Activated CD8-positive, alpha-beta memory T cell treated with anti-CD3 and anti-CD28 coated beads for 48 hours (primary cell): ENCODE measurements at regions not wholly inside any gene's neighbourhood (a gene's known extent, or its start where the extent isn't known, plus 50 kb on each side); places are given as distances from the start of the nearest gene placed in this dataset.

Experiments used
- DNase-seq, 3 experiments: peaks; one replicate each; pipeline ENCODE4 v3.0.0-alpha.2; 2020; ENCODE audit warnings: low read depth in 2 of 3, low spot score in 2 of 3

DNA sequence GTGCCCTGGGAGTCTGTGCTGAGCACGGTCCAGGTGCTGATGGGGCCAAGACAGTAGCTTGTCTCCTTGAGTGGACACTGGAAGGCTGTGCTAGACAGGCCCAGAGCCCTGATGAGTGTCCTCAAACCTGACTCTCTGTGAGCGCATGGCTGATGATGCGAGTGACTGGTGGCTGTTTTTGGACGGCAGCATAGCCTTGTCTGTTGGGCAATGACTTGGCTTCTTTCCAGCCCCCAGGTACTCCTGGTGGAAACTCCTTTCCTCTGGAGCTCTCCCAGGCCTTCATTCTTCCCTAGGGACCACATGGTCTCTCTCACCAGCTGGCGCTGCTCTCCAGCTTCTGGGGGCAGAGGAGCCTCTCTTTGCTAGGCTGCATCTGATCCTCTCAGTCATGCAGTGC lies 207.6 kb upstream of the SMIM21 start:
- no peak for DNase-seq

DNA sequence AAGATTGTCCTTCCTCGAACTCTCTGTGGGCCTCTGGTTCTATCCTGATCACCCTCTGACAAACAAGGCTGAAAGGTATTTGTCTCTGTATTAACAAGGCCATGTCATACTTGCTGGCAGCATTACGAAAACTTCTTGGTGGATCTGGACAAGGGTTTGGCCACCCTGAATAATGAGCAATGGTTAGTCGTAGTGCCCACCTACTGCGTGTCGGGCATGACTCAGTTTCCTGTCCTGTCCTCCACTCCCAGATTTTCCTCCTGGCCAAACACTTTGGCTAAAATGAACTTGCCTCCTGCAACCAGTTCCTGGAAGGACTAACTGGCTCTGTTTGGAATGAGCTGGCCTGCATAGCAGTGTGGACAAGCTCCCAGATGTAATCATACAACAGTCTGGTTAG lies 198.5 kb upstream of the SMIM21 start:
- no peak for DNase-seq

DNA sequence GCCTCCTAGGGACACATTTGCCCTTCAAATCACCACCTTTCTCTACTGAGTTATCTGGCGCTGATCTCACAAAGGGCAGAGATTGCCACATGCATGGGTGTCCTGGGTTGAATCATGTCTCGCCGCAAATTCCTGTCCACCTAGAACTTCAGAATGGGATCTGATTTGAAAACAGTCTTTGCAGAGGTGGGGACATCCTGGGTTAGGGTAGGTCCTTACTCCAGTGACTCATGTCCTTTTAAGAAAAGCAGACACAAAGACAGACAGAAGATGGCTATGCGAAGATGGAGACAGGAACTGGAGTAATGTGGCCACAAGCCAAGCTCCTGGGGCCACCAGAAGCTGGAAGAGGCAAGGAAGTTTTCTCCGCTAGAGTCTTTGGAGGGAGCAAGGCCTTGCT lies 197.4 kb upstream of the SMIM21 start:
- DNase-seq, result no peak

DNA sequence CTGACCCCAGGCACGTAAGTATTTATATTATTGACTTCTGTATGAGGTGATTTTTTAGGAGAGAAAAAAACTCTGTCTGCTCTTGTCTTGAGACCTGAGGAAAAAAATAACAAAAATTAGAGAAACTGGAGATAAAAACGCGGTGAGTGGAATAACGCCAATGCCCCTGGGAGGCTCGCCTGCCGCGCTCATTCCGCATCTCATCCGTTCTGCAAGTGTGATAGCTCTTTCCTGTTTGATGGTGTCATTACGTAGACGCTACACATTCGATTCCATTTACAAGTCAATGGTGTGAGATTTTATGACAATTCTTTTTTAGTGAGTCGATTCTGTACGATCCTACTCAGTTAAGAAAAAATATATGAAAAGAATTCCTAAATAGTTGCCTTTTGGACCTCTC lies 194.3 kb upstream of the SMIM21 start:
- DNase-seq, result no peak

- no peak for DNase-seq
These were observed 190.6 kb upstream of the SMIM21 start for GRCh38 chr18:75618146-75618545.

- DNase-seq, result no peak
These were observed 185.0 kb upstream of the SMIM21 start for GRCh38 chr18:75612456-75612855.

- DNase-seq, result no peak
These were observed 180.2 kb upstream of the SMIM21 start for GRCh38 chr18:75607701-75608100.

DNA sequence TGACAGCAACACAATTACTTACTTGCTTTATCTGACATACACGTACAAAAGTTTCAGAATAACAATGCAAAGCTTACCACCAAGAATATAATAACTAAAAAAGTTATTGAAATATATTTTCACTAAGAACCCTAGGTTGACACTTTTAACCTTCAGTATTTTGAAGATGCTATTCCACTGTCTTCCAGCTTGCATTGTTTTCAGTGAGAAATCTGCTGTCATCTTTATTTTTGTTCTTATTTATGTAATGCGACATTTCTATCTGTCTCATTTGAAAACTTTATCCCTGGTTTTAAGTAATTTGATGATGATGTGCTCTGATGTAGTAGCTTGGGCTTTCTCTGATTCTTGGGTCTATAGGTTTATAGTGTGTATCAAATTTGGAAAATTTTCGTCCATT lies 165.0 kb upstream of the SMIM21 start:
- DNase-seq, result no peak

DNA sequence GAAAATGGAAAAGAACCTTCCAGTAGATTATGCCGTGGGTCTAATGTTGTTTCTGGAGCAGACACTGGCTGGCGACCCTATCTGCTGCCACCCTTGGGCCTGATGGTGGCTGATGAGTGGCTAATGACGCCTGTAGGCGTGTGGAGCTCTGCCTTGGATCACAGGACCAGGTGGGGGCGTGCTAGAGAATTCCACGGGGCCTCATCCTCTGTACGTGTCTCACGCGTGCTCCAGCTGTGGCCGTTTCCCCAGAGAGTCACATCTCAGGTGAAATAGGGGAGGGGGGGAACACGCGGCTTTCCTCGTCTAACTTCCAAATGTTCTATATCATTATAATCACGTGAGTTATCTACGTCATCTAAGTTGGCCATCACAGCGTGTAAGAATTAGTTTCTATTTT lies 160.9 kb upstream of the SMIM21 start:
- DNase-seq, result no peak

GRCh38 chr18:75587131-75587530 lies 159.6 kb upstream of the SMIM21 start:
- no peak for DNase-seq

- DNase-seq, result no peak
These were observed 158.8 kb upstream of the SMIM21 start for GRCh38 chr18:75586130-75586889.

DNA sequence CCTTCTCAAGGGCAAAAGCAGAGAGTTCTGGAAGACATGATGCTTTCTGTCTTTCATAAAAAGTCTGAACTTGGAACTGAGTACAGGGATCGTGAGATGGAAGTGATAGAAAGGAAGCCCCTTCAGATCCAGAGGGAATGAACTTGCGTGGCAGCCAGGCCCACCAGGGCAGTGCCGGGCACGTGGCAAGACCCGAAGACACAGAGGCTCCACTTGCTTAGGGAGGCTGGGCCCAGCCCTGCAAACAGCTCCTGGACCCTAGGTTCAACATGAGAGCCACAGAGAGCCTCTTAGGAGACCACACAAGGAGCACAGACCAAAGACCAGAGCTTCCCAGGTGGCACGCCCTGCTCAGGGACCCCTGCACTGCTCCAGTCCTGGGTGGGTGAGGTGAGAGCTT lies 155.4 kb upstream of the SMIM21 start:
- DNase-seq, result no peak

DNA sequence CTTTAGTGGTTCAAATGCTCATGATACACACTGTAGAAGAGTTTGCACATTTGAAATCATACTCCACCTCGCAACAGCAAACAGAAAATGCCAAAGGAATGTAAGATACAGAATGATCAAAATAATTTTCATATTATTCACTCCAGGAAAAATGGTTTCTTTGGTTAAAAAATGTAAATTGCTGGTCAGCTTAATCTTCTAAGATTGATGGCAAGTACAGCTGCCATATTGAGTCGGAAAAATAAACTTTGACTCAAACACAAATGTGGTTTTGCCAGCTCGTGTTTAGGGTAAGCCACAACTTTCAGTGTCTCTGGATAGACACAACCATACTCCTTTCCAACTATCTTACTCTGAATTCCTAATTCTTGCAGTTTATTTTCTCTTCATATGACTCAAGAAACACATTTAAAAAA lies 154.9 kb upstream of the SMIM21 start:
- DNase-seq, result no peak

GRCh38 chr18:75581336-75582131 lies 154.0 kb upstream of the SMIM21 start:
- DNase-seq, result no peak

- no peak for DNase-seq
These were observed 146.7 kb upstream of the SMIM21 start for GRCh38 chr18:75574187-75574586.

- no peak for DNase-seq
These were observed 135.6 kb upstream of the SMIM21 start for GRCh38 chr18:75563150-75563549.

DNA sequence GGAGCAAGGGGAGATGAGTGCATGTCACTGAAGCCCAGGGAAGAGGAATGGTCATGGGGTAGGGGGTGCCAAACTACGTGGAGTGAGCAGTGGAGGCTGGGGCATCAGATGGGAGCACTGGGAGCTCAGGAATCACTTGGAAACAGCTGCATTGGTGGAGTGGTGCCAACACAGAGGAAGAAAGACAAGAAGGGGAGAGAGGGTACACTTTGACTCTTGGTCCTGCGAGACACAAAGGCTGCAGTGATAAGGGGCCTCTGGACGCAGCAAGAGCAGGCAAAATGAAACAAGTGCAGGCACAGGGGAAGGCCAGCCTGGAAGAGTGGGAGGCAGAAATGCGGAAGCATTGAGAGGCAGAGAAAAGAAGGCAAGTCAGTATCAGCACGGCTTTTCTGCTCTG lies 134.7 kb upstream of the SMIM21 start:
- no peak for DNase-seq

- DNase-seq, result no peak
These were observed 131.3 kb upstream of the SMIM21 start for GRCh38 chr18:75558790-75559189.

- no peak for DNase-seq
These were observed 129.3 kb upstream of the SMIM21 start for GRCh38 chr18:75556841-75557240.

GRCh38 chr18:75554644-75555185 lies 127.2 kb upstream of the SMIM21 start:
- no peak for DNase-seq

GRCh38 chr18:75554176-75554575 lies 126.7 kb upstream of the SMIM21 start:
- no peak for DNase-seq

- DNase-seq, result no peak
These were observed 125.5 kb upstream of the SMIM21 start for GRCh38 chr18:75553021-75553420.
